Sigmoid colon (tissue), 4 donors: ENCODE measurements at regions not wholly inside any gene's neighbourhood (a gene's known extent, or its start where the extent isn't known, plus 50 kb on each side); places are given as distances from the start of the nearest gene placed in this dataset.
"Not testable (repeated sequence)": the region's sequence is repeated elsewhere in the genome, so short reads cannot be mapped to it uniquely, and the experiment has no call there.

ENCODE experiments used
- EP300 ChIP-seq, 4 donors: sonication (generic); formaldehyde crosslinking; IDR thresholded peaks; one replicate each; pipeline ENCODE4 v1.6.1; 2017; ENCODE audit warnings: antibody characterized with exemption in 4 of 4
- POLR2A ChIP-seq, 2 donors: fragments of 450-650 bp; IDR thresholded peaks; one replicate each; pipeline ENCODE4 v1.6.1; 2016; ENCODE audit warnings: antibody characterized with exemption in 2 of 2, mild to moderate bottlenecking in 2 of 2, moderate library complexity in 2 of 2
- POLR2AphosphoS5 ChIP-seq, 4 donors: sonication (generic); formaldehyde crosslinking; IDR thresholded peaks; one replicate each; pipeline ENCODE4 v1.6.1; 2017; ENCODE audit warnings: antibody characterized with exemption in 4 of 4
- TF ChIP-seq, protein P1 (sequence below), 4 experiments: fragments of 450-650 bp in 3 of 4; fragments of 200-600 bp in 1 of 4; IDR thresholded peaks; one replicate each; pipeline ENCODE4 v1.5.1; 2016 to 2019; ENCODE audit warnings: antibody characterized with exemption in 4 of 4, mild to moderate bottlenecking in 3 of 4, moderate library complexity in 2 of 4

DNA sequence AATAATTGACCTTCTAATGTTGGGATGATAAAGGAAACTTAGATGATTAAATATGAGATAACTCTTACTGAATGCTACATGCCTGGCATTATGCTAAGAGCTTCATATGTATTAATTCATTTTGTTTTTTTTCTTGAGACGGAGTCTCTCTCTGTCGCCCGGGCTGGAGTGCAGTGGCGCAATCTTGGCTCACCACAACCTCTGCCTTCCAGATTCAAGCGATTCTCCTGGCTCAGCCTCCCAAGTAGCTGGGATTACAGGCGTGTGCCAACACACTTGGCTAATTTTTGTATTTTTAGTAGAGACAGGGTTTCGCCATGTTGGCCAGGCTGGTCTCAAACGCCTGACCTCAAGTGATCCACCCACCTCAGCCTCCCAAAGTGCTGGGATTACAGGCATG lies 61.5 kb upstream of the IPO5 start:
- TF ChIP-seq, protein P1, sequence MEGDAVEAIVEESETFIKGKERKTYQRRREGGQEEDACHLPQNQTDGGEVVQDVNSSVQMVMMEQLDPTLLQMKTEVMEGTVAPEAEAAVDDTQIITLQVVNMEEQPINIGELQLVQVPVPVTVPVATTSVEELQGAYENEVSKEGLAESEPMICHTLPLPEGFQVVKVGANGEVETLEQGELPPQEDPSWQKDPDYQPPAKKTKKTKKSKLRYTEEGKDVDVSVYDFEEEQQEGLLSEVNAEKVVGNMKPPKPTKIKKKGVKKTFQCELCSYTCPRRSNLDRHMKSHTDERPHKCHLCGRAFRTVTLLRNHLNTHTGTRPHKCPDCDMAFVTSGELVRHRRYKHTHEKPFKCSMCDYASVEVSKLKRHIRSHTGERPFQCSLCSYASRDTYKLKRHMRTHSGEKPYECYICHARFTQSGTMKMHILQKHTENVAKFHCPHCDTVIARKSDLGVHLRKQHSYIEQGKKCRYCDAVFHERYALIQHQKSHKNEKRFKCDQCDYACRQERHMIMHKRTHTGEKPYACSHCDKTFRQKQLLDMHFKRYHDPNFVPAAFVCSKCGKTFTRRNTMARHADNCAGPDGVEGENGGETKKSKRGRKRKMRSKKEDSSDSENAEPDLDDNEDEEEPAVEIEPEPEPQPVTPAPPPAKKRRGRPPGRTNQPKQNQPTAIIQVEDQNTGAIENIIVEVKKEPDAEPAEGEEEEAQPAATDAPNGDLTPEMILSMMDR (IDR thresholded peaks at IDR 0.05), result not testable (repeated sequence)
- TF ChIP-seq POLR2AphosphoS5, POLR2A, EP300 (IDR thresholded peaks at IDR 0.05): not testable (repeated sequence)
